SK-N-SH (cell line): ENCODE measurements at regions not wholly inside any gene's neighbourhood (a gene's known extent, or its start where the extent isn't known, plus 50 kb on each side); places are given as distances from the start of the nearest gene placed in this dataset.

ENCODE experiments used
- CTCF ChIA-PET: fragments of 300-600, 350-600 bp; formaldehyde crosslinking; extraction: SDS; loops from one replicate; lab custom pipeline; 2021; lab: Yijun Ruan, JAX
- POLR2A ChIA-PET: fragments of 350-600 bp; sonication (Branson Sonifier 250); formaldehyde crosslinking; extraction: SDS; loops from one replicate; lab custom pipeline; 2020; ENCODE audit warnings: antibody characterized with exemption, inconsistent platforms; lab: Yijun Ruan, JAX
- DNase-seq: peaks from one replicate; pipeline ENCODE4 v3.0.0; 2012
- H2AFZ ChIP-seq: fragments of 200-600 bp; sonication (generic); 2 replicates; pipeline ENCODE4 v1.8.1; 2016; ENCODE audit warnings: antibody characterized with exemption, mild to moderate bottlenecking, low read depth
- H3F3A ChIP-seq: fragments of 200-600 bp; sonication (generic); replicated peaks from 2 replicates; pipeline ENCODE3; 2016; ENCODE audit warnings: antibody characterized with exemption, mild to moderate bottlenecking; ENCODE audit not compliant: insufficient read depth
- H3K27ac ChIP-seq, 2 experiments: fragments of 200-500 bp in 1 of 2; fragments of 200-600 bp in 1 of 2; sonication (Bioruptor generic) in 1 of 2; sonication (generic), shearing (Covaris generic) in 1 of 2; 2 replicates each; pipeline versions ENCODE4 v1.5.1 to v1.6.1; 2014 to 2016; ENCODE audit warnings: low read depth in 2 of 2, inconsistent platforms in 1 of 2, low read length in 1 of 2, mild to moderate bottlenecking in 1 of 2, mixed read lengths in 1 of 2
- H3K27me3 ChIP-seq: fragments of 200-600 bp; sonication (generic), shearing (Covaris generic); 2 replicates; pipeline ENCODE4 v1.6.1; 2016; ENCODE audit warnings: mixed run types; ENCODE audit not compliant: insufficient read depth
- H3K36me3 ChIP-seq, 2 experiments: fragments of 200-500 bp in 1 of 2; fragments of 200-600 bp in 1 of 2; sonication (Bioruptor generic) in 1 of 2; sonication (generic) in 1 of 2; replicated peaks in 1 of 2; 2 replicates each; pipeline versions ENCODE3 to v1.5.1; 2014 to 2016; ENCODE audit warnings: low read length in 1 of 2, mild to moderate bottlenecking in 1 of 2; ENCODE audit not compliant: insufficient read depth in 2 of 2, control insufficient read depth in 1 of 2
- H3K4me1 ChIP-seq, 2 experiments: fragments of 200-500 bp in 1 of 2; fragments of 200-600 bp in 1 of 2; sonication (Bioruptor generic) in 1 of 2; sonication (generic), shearing (Covaris generic) in 1 of 2; 2 replicates each; pipeline versions ENCODE4 v1.5.1 to v1.6.1; 2014 to 2016; ENCODE audit warnings: low read depth in 1 of 2, low read length in 1 of 2, mixed run types in 1 of 2; ENCODE audit not compliant: insufficient read depth in 2 of 2, control insufficient read depth in 1 of 2
- H3K4me2 ChIP-seq: fragments of 200-600 bp; sonication (generic), shearing (Covaris generic); 2 replicates; pipeline ENCODE4 v1.6.1; 2017; ENCODE audit warnings: mixed run types
- H3K4me3 ChIP-seq, 2 experiments: fragments of 200-500 bp in 1 of 2; fragments of 200-600 bp in 1 of 2; sonication (Bioruptor generic) in 1 of 2; sonication (generic), shearing (Covaris generic) in 1 of 2; 2 replicates each; pipeline versions ENCODE4 v1.5.1 to v1.8.1; 2014 to 2016; ENCODE audit warnings: low read depth in 2 of 2, inconsistent platforms in 1 of 2, low read length in 1 of 2, mild to moderate bottlenecking in 1 of 2, mixed read lengths in 1 of 2, moderate library complexity in 1 of 2
- H3K79me2 ChIP-seq: fragments of 200-600 bp; sonication (generic); 2 replicates; pipeline ENCODE4 v1.8.1; 2017; ENCODE audit warnings: mild to moderate bottlenecking; ENCODE audit not compliant: insufficient read depth
- H3K9ac ChIP-seq: fragments of 200-600 bp; sonication (generic); 2 replicates; pipeline ENCODE4 v1.6.1; 2017; ENCODE audit warnings: mixed run types
- H3K9me2 ChIP-seq: fragments of 200-600 bp; sonication (generic); 2 replicates; pipeline ENCODE4 v1.6.1; 2017; ENCODE audit warnings: mixed run types
- H3K9me3 ChIP-seq: fragments of 200-600 bp; sonication (generic); 2 replicates; pipeline ENCODE4 v1.6.1; 2017; ENCODE audit warnings: mixed run types, mild to moderate bottlenecking, moderate library complexity
- H4K20me1 ChIP-seq: fragments of 200-600 bp; sonication (generic); 2 replicates; pipeline ENCODE4 v1.6.1; 2017; ENCODE audit warnings: mild to moderate bottlenecking, mixed run types; ENCODE audit not compliant: insufficient read depth
- CHD2 ChIP-seq: fragments of 150-350 bp; IDR thresholded peaks from 2 replicates; pipeline ENCODE4 v1.6.1; 2018; ENCODE audit warnings: low read length; ENCODE audit not compliant: partially characterized antibody
- EP300 ChIP-seq, 2 experiments: IDR thresholded peaks; 2 replicates each; pipeline versions ENCODE4 v1.4.0 to v1.6.1; 2012; ENCODE audit warnings: borderline replicate concordance in 1 of 2, low read depth in 1 of 2, low read length in 1 of 2
- EZH2phosphoT487 ChIP-seq: fragments of 200-600 bp; sonication (generic); IDR thresholded peaks from 2 replicates; pipeline ENCODE4 v1.6.1; 2017; ENCODE audit warnings: low read depth, mixed run types, mild to moderate bottlenecking, antibody characterized with exemption, moderate library complexity, borderline replicate concordance
- FOSL2 ChIP-seq: IDR thresholded peaks from 2 replicates; pipeline ENCODE4 v1.4.0; 2012; ENCODE audit warnings: low read depth, mild to moderate bottlenecking, moderate library complexity, borderline replicate concordance
- FOXJ3 ChIP-seq: sonication (generic); formaldehyde crosslinking; IDR thresholded peaks from 2 replicates; pipeline ENCODE4 v1.5.1; 2020; ENCODE audit warnings: mild to moderate bottlenecking, missing genetic modification reagents
- FOXM1 ChIP-seq: IDR thresholded peaks from 2 replicates; pipeline ENCODE4 v1.4.0; 2012; ENCODE audit warnings: low read depth, mild to moderate bottlenecking
- GABPA ChIP-seq: IDR thresholded peaks from 2 replicates; pipeline ENCODE4 v1.4.0; 2012; ENCODE audit warnings: low read depth, mild to moderate bottlenecking
- GATA2 ChIP-seq: sonication (generic); formaldehyde crosslinking; IDR thresholded peaks from 2 replicates; pipeline ENCODE4 v1.5.0; 2020; ENCODE audit warnings: mild to moderate bottlenecking, missing genetic modification reagents
- MEF2A ChIP-seq: IDR thresholded peaks from 2 replicates; pipeline ENCODE4 v1.4.0; 2012; ENCODE audit warnings: low read depth, borderline replicate concordance
- MXI1 ChIP-seq: IDR thresholded peaks from 2 replicates; pipeline ENCODE4 v1.6.1; 2012; ENCODE audit warnings: mild to moderate bottlenecking, low read depth, low read length, improper control_type of control experiment
- NRF1 ChIP-seq: IDR thresholded peaks from 2 replicates; pipeline ENCODE4 v1.6.1; 2012; ENCODE audit warnings: low read depth, mild to moderate bottlenecking, low read length
- POLR2AphosphoS5 ChIP-seq: IDR thresholded peaks from 2 replicates; pipeline ENCODE4 v1.6.1; 2012; ENCODE audit warnings: low read depth, low read length
- RAD21 ChIP-seq: IDR thresholded peaks from 2 replicates; pipeline ENCODE4 v1.6.1; 2012; ENCODE audit warnings: mild to moderate bottlenecking, low read length
- RFX5 ChIP-seq: IDR thresholded peaks from 2 replicates; pipeline ENCODE4 v1.6.1; 2012; ENCODE audit warnings: mild to moderate bottlenecking, improper control_type of control experiment, low read length
- TCF12 ChIP-seq: IDR thresholded peaks from 2 replicates; pipeline ENCODE4 v1.4.0; 2012
- USF1 ChIP-seq: IDR thresholded peaks from 2 replicates; pipeline ENCODE4 v1.4.0; 2012; ENCODE audit warnings: low read depth, borderline replicate concordance
- YY1 ChIP-seq: IDR thresholded peaks from 2 replicates; pipeline ENCODE4 v1.4.0; 2012; ENCODE audit warnings: low read depth, mild to moderate bottlenecking
- ZBTB33 ChIP-seq: IDR thresholded peaks from 2 replicates; pipeline ENCODE4 v1.4.0; 2012; ENCODE audit warnings: low read depth, borderline replicate concordance
- WGBS: methylation state at CpG from one replicate; pipeline ENCODE4 v1.1.6; 2017; ENCODE audit warnings: low lambda C conversion rate; 5-methylcytosine and 5-hydroxymethylcytosine counted together

GRCh38 chr7:51706851-51707250 lies 390.2 kb upstream of the COBL start:
- H2AFZ ChIP-seq, result no peak overlapping the region
- CTCF ChIA-PET, result interaction anchor here (0.6 to 1.7 kb wide), 2 partner anchors 13 to 98 kb away, joined by 4 to 5 read pairs; no protein-coding TSS in a partner anchor
- DNase-seq, result no peak
- H3K9me3 ChIP-seq, result peaks cover 6% of the 10 kb centered on the region; the same call in 1 of the 2 replicates
- no peaks in the 10 kb centered on the region for H3F3A ChIP-seq
- H3K9ac ChIP-seq, result no peak overlapping the region
- no peak overlapping the region for H3K27ac ChIP-seq
- H3K9me2 ChIP-seq, result no peaks in the 10 kb centered on the region
- 6% methylated on average over 1 of the region's 1 CpG for WGBS
- H3K4me3 ChIP-seq, result no peak overlapping the region
- no peak overlapping the region for H3K4me2 ChIP-seq
- POLR2A ChIA-PET, result no interaction called here
- H3K4me1 ChIP-seq, result no peaks in the 10 kb centered on the region
- no peaks in the 10 kb centered on the region for H3K79me2 ChIP-seq
- no peaks in the 10 kb centered on the region for H4K20me1 ChIP-seq
- H3K36me3 ChIP-seq, result no peaks in the 10 kb centered on the region
- TF ChIP-seq EZH2phosphoT487 (no peak), TCF12 (no peak), NRF1 (no peak), ZBTB33 (no peak), FOXJ3 (CRISPR knock-in tag) (no peak), POLR2AphosphoS5 (no peak)
- TF ChIP-seq, all 33 proteins: peak for 0
- no peaks in the 10 kb centered on the region for H3K27me3 ChIP-seq

- H3K79me2 ChIP-seq, result no peaks in the 10 kb centered on the region
- CTCF ChIA-PET, result interaction anchor here (0.6 to 1.7 kb wide), 2 partner anchors 12 to 270 kb away, joined by 3 to 5 read pairs; no protein-coding TSS in a partner anchor
- TF ChIP-seq FOSL2 (no peak), EP300 (IDR thresholded peaks at IDR 0.05; ENCODE audit: borderline replicate concordance in 1 of 2, low read depth in 1 of 2, low read length in 1 of 2) (no peak), YY1 (no peak), FOXM1 (no peak), FOXJ3 (CRISPR knock-in tag) (no peak), MXI1 (no peak), GABPA (no peak), RFX5 (no peak), GATA2 (CRISPR knock-in tag) (no peak), CHD2 (no peak), MEF2A (no peak), USF1 (no peak), RAD21 (no peak)
- TF ChIP-seq, all 33 proteins: peak for 0
- no peaks in the 10 kb centered on the region for H3K36me3 ChIP-seq
- no peaks in the 10 kb centered on the region for H4K20me1 ChIP-seq
- no peak for DNase-seq
- no peak overlapping the region for H3K4me2 ChIP-seq
- H3K9ac ChIP-seq, result no peak overlapping the region
- no peak overlapping the region for H3K27ac ChIP-seq
- H3F3A ChIP-seq, result no peaks in the 10 kb centered on the region
- POLR2A ChIA-PET, result no interaction called here
- H3K27me3 ChIP-seq, result no peaks in the 10 kb centered on the region
- H2AFZ ChIP-seq, result no peak overlapping the region
- no peaks in the 10 kb centered on the region for H3K9me2 ChIP-seq
- peaks cover 9% of the 10 kb centered on the region; the same call in 1 of the 2 replicates for H3K9me3 ChIP-seq
- H3K4me3 ChIP-seq, result no peak overlapping the region
- no peaks in the 10 kb centered on the region for H3K4me1 ChIP-seq
- 16% methylated on average over 3 of the region's 3 CpGs for WGBS
These were observed 389.1 kb upstream of the COBL start for GRCh38 chr7:51705701-51706100.
